Effector CD8-positive, alpha-beta T cell (primary cell): ENCODE measurements at regions not wholly inside any gene's neighbourhood (a gene's known extent, or its start where the extent isn't known, plus 50 kb on each side); places are given as distances from the start of the nearest gene placed in this dataset.

Experiments
- DNase-seq: peaks from one replicate; lab custom pipeline; 2025; lab: John Stamatoyannopoulos, UW

GRCh38 chr14:85195872-85196477, 334.0 kb upstream of the FLRT2 start:
- no peak for DNase-seq

- no peak for DNase-seq
Observed at GRCh38 chr14:85198001-85198400, 331.9 kb upstream of the FLRT2 start.

- no peak for DNase-seq
Observed at GRCh38 chr14:85205875-85206274, 324.1 kb upstream of the FLRT2 start.

DNA sequence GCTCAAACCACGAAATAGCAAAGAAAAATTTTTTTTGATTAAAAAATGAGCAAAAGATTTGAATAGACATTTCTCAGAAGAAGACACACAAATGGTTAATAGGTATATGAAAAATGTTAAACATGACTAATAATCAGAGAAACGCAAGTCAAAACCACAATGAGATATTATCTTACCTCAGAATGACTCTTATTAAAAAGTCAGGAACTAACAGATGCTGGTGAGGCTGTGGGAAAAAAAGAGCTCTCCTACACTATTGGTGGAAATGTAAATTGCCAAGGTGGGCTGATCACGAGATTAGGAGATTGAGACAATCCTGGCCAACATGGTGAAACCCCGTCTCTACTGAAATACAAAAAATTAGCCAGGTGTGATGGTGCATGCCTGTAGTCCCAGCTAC, 315.5 kb upstream of the FLRT2 start:
- no peak for DNase-seq

- no peak for DNase-seq
Observed at GRCh38 chr14:85217412-85217811, 312.5 kb upstream of the FLRT2 start.

DNA sequence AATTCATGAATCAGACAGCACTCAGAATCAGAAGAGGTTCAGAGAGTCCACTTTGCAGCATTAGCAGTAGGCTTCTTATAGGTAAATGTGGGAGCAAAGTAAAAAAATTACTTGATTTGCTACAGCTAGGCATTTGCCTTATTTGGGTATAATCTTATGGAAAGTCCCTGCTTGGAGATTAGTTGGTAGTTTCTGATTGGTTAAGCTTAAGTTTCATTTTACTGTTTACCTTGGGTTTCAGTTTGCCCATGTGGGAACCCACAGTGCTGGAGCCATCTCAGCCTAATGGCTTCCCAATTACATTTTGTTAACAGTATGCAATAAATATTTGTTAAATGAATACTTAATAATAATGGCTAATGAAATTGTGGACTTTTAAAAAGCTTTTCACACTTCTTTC, 311.0 kb upstream of the FLRT2 start:
- DNase-seq, result no peak

- DNase-seq, result no peak
Observed at GRCh38 chr14:85221832-85222231, 308.1 kb upstream of the FLRT2 start.

GRCh38 chr14:85222341-85222740, 307.6 kb upstream of the FLRT2 start:
- DNase-seq, result no peak

- no peak for DNase-seq
Observed at GRCh38 chr14:85223667-85224066, 306.3 kb upstream of the FLRT2 start.

- no peak for DNase-seq
Observed at GRCh38 chr14:85224241-85224640, 305.7 kb upstream of the FLRT2 start.

- no peak for DNase-seq
Observed at GRCh38 chr14:85233756-85234155, 296.2 kb upstream of the FLRT2 start.

GRCh38 chr14:85234156-85235025, 295.6 kb upstream of the FLRT2 start:
- DNase-seq, result no peak

DNA sequence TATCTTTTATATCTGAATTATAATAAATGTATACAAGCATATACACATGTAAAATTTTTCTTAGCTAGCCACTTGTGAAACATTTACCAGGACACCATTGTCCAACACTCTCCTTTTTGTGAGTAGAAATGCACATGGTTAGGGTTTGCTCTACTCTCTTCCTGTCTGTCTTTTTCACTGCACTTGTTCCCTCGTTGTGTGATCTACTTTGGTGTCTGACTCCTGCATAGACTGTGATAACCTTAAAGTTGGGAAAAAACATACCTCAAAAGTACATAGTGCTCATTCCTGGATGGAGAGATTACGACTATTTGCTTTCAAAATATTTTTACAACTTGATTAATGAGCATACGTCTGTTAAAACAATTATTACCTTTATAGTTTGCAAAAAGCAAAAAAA, 294.1 kb upstream of the FLRT2 start:
- DNase-seq, result no peak

GRCh38 chr14:85236296-85236695, 293.6 kb upstream of the FLRT2 start:
- no peak for DNase-seq

DNA sequence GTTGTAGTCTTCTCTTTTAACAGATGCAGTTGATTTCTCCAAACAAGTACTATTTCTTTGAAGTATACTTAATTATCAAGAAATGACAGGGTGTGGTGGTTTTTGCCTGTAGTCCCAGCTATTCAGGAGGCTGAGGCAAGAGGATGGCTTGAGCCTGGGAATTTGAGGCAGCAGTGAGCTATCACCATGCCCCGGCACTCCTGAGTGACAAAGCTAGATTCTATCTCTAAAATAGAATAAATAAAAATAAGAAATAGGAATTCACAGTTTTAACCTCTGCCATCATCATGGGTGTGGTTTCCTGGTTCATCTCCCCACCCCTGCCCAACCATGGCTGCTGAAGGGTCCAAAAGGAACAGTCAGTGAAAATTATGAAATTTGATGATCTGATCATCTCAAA, 290.2 kb upstream of the FLRT2 start:
- no peak for DNase-seq

DNA sequence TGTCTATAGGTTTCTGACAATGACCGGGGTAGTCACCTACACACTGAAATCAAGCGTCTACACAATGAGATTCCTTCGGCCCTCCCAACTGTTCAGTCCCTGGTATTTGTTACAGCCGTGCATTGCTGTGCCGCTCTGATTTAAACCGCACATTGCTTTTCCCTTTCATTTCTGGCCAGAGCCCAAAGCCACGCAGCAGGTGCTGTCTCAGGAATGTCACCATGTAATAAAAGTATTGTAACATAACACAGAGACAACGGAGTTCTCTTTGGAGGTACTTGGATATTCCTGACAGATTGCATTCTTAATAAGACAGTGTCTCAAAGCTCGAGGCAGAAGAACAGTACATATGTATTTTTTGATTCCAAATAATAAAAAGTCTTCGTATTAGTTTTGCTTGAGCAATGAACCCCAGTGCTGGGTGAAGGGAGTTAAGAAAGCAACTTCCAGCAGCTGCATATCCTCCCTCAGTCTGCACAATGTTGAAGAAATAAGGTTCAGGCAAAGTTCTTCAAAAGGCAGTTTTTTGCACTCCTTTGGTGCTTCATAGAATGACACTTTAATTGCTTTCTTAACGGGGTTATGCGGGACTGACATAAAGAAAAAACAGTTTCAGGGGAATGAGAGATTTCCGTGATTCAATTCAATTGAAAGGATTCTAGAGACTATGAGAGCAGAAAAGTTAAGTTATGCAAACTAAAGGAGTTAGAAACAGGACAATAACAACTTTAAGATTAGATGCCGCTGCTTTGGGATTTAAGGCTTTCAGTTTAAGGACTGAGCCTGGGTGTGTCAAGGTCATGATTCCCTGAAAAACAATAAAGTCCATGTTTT, 288.7 kb upstream of the FLRT2 start:
- no peak for DNase-seq

- no peak for DNase-seq
Observed at GRCh38 chr14:85242666-85243065, 287.3 kb upstream of the FLRT2 start.

GRCh38 chr14:85243321-85243720, 286.6 kb upstream of the FLRT2 start:
- no peak for DNase-seq

DNA sequence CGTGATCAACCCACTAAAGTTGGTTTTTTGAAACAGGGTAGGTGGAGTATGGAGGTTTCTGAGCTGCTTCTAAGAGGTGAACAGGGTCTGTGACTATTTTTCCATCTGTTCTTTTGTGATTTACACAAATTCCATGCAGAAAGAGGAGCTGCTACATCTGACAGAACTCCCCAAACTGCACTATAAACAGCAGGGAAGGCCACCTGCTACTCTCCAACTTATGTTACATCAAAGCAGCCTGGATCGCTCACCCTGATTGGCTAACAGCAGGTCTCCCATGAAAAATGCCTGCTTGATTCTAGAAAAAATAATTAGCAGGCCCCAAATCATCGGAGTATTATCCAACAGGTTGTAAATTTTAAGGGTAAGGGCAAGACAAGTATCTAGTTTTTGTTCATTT, 282.9 kb upstream of the FLRT2 start:
- DNase-seq, result no peak

DNA sequence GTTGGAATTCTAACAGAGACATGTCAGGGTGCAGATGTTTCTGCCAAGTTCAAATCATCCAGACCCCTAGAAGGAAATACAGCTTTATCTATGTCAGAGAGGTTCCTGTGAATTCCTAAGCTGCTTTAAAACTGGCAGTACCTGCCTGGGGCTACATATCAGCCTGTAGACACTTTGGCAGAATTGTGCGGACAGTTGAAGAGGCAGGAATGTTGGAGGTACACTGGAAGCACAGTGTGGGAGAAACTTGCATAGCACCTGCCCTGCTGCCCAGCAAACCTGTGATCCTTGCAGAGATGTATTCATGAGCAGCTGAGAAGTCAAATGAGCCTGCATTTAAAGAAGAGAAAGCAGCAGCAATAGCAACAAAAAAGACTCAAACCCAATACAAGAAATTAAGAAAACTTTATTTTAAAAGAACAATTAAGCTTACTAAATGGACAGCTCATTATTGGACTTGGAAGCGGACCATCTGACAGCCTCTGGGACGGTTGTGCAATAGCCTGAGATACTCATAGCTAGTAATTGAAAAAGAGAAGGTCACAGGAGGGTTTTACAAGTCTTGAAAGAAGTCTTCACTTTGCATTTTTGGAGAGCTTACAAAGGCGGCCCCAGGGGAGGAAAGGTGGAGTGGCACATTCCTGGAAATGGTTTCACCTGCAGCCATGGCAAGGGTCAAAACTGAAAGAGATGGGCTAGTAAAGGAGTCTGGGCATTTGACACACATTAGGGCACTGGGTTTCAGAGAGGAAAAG, 280.9 kb upstream of the FLRT2 start:
- no peak for DNase-seq

GRCh38 chr14:85250414-85251189, 279.3 kb upstream of the FLRT2 start:
- DNase-seq, result no peak
